ENCODE measurements at regions not wholly inside any gene's neighbourhood (a gene's known extent, or its start where the extent isn't known, plus 50 kb on each side); places are given as distances from the start of the nearest gene placed in this dataset.

DNA sequence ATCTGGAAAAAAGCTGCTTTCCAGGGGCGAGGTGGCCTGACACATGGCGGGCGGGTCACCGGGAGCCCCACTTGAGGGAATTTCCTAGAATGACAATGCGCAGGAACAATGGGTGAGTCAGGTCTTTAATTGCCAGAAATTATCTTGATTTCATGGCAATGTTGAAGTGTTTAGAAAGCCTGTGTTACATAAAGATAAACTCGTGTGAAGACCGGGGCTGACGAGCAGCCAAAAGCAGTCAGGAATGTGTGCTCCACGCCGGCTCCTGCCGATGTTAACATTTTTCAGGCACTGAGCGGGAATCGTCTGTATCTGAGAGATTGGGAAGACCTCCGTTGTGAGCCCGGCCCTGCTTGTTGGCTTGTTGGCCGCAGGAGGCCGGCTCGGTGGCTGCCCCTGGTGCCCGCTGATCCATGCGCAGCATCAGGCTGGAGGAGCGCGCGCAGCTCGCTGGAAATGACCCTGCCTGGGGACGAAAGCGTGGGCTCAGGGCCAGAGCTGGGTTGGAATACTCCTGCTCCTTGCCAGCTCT, 353.1 kb downstream of the FOXL1 start:
- DNase-seq (ENCODE audit: low read depth, low spot score) = no peak
- POLR2A ChIA-PET = no interaction called here
- RAD21 ChIA-PET (ENCODE audit: unreplicated experiment) = no interaction called here
- TF ChIP-seq, protein P1, sequence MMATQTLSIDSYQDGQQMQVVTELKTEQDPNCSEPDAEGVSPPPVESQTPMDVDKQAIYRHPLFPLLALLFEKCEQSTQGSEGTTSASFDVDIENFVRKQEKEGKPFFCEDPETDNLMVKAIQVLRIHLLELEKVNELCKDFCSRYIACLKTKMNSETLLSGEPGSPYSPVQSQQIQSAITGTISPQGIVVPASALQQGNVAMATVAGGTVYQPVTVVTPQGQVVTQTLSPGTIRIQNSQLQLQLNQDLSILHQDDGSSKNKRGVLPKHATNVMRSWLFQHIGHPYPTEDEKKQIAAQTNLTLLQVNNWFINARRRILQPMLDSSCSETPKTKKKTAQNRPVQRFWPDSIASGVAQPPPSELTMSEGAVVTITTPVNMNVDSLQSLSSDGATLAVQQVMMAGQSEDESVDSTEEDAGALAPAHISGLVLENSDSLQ (IDR thresholded peaks at IDR 0.05) = no peak
- TF ChIP-seq POLR2AphosphoS5 (IDR thresholded peaks at IDR 0.05; ENCODE audit: low read length) (no peak), FOXK2 (IDR thresholded peaks at IDR 0.05) (no peak), NFYB (IDR thresholded peaks at IDR 0.05; ENCODE audit: insufficient read depth, low read depth, low read length) (no peak), CEBPB (IDR thresholded peaks at IDR 0.05; ENCODE audit: borderline replicate concordance in 1 of 2, low read depth in 2 of 2, low read length in 2 of 2) (no peak), RAD51 (IDR thresholded peaks at IDR 0.05) (no peak), ZBTB40 (IDR thresholded peaks at IDR 0.05; ENCODE audit: borderline replicate concordance) (no peak), BRCA1 (IDR thresholded peaks at IDR 0.05; ENCODE audit: low read depth, low read length) (no peak), JUND (IDR thresholded peaks at IDR 0.05; ENCODE audit: low read depth, low read length) (no peak), ATF3 (IDR thresholded peaks at IDR 0.05; ENCODE audit: borderline replicate concordance, extremely low read depth, low read depth, low read length) (no peak), TCF7 (IDR thresholded peaks at IDR 0.05; ENCODE audit: borderline replicate concordance) (no peak), NBN (IDR thresholded peaks at IDR 0.05) (no peak), CREM (IDR thresholded peaks at IDR 0.05; ENCODE audit: low read depth) (no peak), CBX3 (IDR thresholded peaks at IDR 0.05; ENCODE audit: borderline replicate concordance, low read depth) (no peak), DPF2 (IDR thresholded peaks at IDR 0.05) (no peak), ESRRA (IDR thresholded peaks at IDR 0.05; ENCODE audit: low read length) (no peak)
- TF ChIP-seq, protein P2, sequence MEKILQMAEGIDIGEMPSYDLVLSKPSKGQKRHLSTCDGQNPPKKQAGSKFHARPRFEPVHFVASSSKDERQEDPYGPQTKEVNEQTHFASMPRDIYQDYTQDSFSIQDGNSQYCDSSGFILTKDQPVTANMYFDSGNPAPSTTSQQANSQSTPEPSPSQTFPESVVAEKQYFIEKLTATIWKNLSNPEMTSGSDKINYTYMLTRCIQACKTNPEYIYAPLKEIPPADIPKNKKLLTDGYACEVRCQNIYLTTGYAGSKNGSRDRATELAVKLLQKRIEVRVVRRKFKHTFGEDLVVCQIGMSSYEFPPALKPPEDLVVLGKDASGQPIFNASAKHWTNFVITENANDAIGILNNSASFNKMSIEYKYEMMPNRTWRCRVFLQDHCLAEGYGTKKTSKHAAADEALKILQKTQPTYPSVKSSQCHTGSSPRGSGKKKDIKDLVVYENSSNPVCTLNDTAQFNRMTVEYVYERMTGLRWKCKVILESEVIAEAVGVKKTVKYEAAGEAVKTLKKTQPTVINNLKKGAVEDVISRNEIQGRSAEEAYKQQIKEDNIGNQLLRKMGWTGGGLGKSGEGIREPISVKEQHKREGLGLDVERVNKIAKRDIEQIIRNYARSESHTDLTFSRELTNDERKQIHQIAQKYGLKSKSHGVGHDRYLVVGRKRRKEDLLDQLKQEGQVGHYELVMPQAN (conservative IDR thresholded peaks at IDR 0.05) = no peak
- Histone ChIP-seq H3K79me2 (ENCODE audit: control insufficient read depth, insufficient read depth, low read length) (no peaks in the 10 kb centered on the region), H3K9ac (ENCODE audit: control insufficient read depth, insufficient read depth, low read length) (no peak overlapping the region), H3K27ac (ENCODE audit: control insufficient read depth, insufficient read depth) (no peak overlapping the region), H3K4me3 (no peak overlapping the region), H3K9me3 (replicated peaks; ENCODE audit: control insufficient read depth, insufficient read depth, low read length) (no peaks in the 10 kb centered on the region; the same call in 2 of the 3 replicates), H3K4me2 (ENCODE audit: control insufficient read depth, insufficient read depth) (no peak overlapping the region), H2AFZ (ENCODE audit: control insufficient read depth, low read depth, low read length) (no peak overlapping the region), H4K20me1 (ENCODE audit: control insufficient read depth, insufficient read depth) (no peaks in the 10 kb centered on the region), H3K36me3 (ENCODE audit: control insufficient read depth in 2 of 2, insufficient read depth in 2 of 2, low read length in 1 of 2) (no peaks in the 10 kb centered on the region), H3K27me3 (replicated peaks in 1 of 2; ENCODE audit: control insufficient read depth in 2 of 2, insufficient read depth in 2 of 2, low read length in 1 of 2) (peaks cover 0 to 6% of the 10 kb centered on the region in 2 experiments; a peak in 2 of 4 replicates), H3K4me1 (ENCODE audit: control insufficient read depth, insufficient read depth, low read length) (no peaks in the 10 kb centered on the region)
- ATAC-seq = no peak
- FAIRE-seq = no peak
- no TSS peak for BruUV-seq (replicated peaks)
- SMC1A ChIA-PET (ENCODE audit: uncharacterized antibody, unreplicated experiment) = no interaction called here
- intact Hi-C loops (cut with micrococcal nuclease; ENCODE audit: unreplicated experiment) = no loop called here
- WGBS (ENCODE audit: insufficient coverage, insufficient replicate concordance, low lambda C conversion rate, missing lambda C conversion rate) = 77% methylated on average over 26 of the region's 26 CpGs
- CTCF ChIA-PET = no interaction called here
- in situ Hi-C loops (cut with MboI) = no loop called here
